SK-N-SH (cell line): ENCODE measurements at regions not wholly inside any gene's neighbourhood (a gene's known extent, or its start where the extent isn't known, plus 50 kb on each side); places are given as distances from the start of the nearest gene placed in this dataset.

Experiments used
- RAD21 ChIP-seq: IDR thresholded peaks from 2 replicates; pipeline ENCODE4 v1.6.1; 2012; ENCODE audit warnings: mild to moderate bottlenecking, low read length
- SMC3 ChIP-seq: IDR thresholded peaks from 2 replicates; pipeline ENCODE4 v1.6.1; 2012; ENCODE audit warnings: low read depth, low read length, improper control_type of control experiment
- TCF12 ChIP-seq: IDR thresholded peaks from 2 replicates; pipeline ENCODE4 v1.4.0; 2012
- TEAD4 ChIP-seq: IDR thresholded peaks from 2 replicates; pipeline ENCODE4 v1.4.0; 2012; ENCODE audit warnings: mild to moderate bottlenecking, borderline replicate concordance; ENCODE audit not compliant: insufficient read depth
- TF ChIP-seq, protein P1 (sequence below): fragments of 200-600 bp; sonication (generic); IDR thresholded peaks from 2 replicates; pipeline ENCODE4 v1.6.1; 2017; ENCODE audit warnings: antibody characterized with exemption, mild to moderate bottlenecking, moderate library complexity

DNA sequence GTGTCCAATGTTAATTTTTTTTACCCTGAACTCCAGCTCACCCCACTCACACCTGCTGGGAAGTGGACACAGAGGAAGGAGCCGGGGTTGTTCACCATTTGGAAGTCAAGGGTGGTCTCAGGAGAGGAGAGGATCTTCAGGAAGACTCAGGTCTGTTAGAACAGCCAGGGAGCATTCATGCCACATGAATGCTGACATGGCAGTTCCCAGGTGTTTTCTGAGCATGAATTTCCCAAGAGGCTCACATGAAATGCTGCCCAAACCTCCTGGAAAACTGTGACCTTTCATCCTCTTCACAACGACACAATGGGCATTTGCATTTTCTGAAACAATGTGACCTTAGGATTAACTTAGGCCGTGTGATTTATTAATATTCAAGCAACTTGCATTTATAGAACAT is 2409.2 kb downstream of the TP53TG3F start:
- TF ChIP-seq RAD21: no peak
- TF ChIP-seq, protein P1, sequence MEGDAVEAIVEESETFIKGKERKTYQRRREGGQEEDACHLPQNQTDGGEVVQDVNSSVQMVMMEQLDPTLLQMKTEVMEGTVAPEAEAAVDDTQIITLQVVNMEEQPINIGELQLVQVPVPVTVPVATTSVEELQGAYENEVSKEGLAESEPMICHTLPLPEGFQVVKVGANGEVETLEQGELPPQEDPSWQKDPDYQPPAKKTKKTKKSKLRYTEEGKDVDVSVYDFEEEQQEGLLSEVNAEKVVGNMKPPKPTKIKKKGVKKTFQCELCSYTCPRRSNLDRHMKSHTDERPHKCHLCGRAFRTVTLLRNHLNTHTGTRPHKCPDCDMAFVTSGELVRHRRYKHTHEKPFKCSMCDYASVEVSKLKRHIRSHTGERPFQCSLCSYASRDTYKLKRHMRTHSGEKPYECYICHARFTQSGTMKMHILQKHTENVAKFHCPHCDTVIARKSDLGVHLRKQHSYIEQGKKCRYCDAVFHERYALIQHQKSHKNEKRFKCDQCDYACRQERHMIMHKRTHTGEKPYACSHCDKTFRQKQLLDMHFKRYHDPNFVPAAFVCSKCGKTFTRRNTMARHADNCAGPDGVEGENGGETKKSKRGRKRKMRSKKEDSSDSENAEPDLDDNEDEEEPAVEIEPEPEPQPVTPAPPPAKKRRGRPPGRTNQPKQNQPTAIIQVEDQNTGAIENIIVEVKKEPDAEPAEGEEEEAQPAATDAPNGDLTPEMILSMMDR: no peak
- TF ChIP-seq SMC3: no peak
- no peak for TF ChIP-seq TCF12
- no peak for TF ChIP-seq TEAD4
